SK-N-SH (cell line): ENCODE measurements at regions not wholly inside any gene's neighbourhood (a gene's known extent, or its start where the extent isn't known, plus 50 kb on each side); places are given as distances from the start of the nearest gene placed in this dataset.

Experiments used
- CTCF ChIA-PET: fragments of 300-600, 350-600 bp; formaldehyde crosslinking; extraction: SDS; loops from one replicate; lab custom pipeline; 2021; lab: Yijun Ruan, JAX
- POLR2A ChIA-PET: fragments of 350-600 bp; sonication (Branson Sonifier 250); formaldehyde crosslinking; extraction: SDS; loops from one replicate; lab custom pipeline; 2020; ENCODE audit warnings: antibody characterized with exemption, inconsistent platforms; lab: Yijun Ruan, JAX
- DNase-seq: peaks from one replicate; pipeline ENCODE4 v3.0.0; 2012
- H2AFZ ChIP-seq: fragments of 200-600 bp; sonication (generic); 2 replicates; pipeline ENCODE4 v1.8.1; 2016; ENCODE audit warnings: antibody characterized with exemption, mild to moderate bottlenecking, low read depth
- H3F3A ChIP-seq: fragments of 200-600 bp; sonication (generic); replicated peaks from 2 replicates; pipeline ENCODE3; 2016; ENCODE audit warnings: antibody characterized with exemption, mild to moderate bottlenecking; ENCODE audit not compliant: insufficient read depth
- H3K27ac ChIP-seq, 2 experiments: fragments of 200-500 bp in 1 of 2; fragments of 200-600 bp in 1 of 2; sonication (Bioruptor generic) in 1 of 2; sonication (generic), shearing (Covaris generic) in 1 of 2; 2 replicates each; pipeline versions ENCODE4 v1.5.1 to v1.6.1; 2014 to 2016; ENCODE audit warnings: low read depth in 2 of 2, inconsistent platforms in 1 of 2, low read length in 1 of 2, mild to moderate bottlenecking in 1 of 2, mixed read lengths in 1 of 2
- H3K27me3 ChIP-seq: fragments of 200-600 bp; sonication (generic), shearing (Covaris generic); 2 replicates; pipeline ENCODE4 v1.6.1; 2016; ENCODE audit warnings: mixed run types; ENCODE audit not compliant: insufficient read depth
- H3K36me3 ChIP-seq, 2 experiments: fragments of 200-500 bp in 1 of 2; fragments of 200-600 bp in 1 of 2; sonication (Bioruptor generic) in 1 of 2; sonication (generic) in 1 of 2; replicated peaks in 1 of 2; 2 replicates each; pipeline versions ENCODE3 to v1.5.1; 2014 to 2016; ENCODE audit warnings: low read length in 1 of 2, mild to moderate bottlenecking in 1 of 2; ENCODE audit not compliant: insufficient read depth in 2 of 2, control insufficient read depth in 1 of 2
- H3K4me1 ChIP-seq, 2 experiments: fragments of 200-500 bp in 1 of 2; fragments of 200-600 bp in 1 of 2; sonication (Bioruptor generic) in 1 of 2; sonication (generic), shearing (Covaris generic) in 1 of 2; 2 replicates each; pipeline versions ENCODE4 v1.5.1 to v1.6.1; 2014 to 2016; ENCODE audit warnings: low read depth in 1 of 2, low read length in 1 of 2, mixed run types in 1 of 2; ENCODE audit not compliant: insufficient read depth in 2 of 2, control insufficient read depth in 1 of 2
- H3K4me2 ChIP-seq: fragments of 200-600 bp; sonication (generic), shearing (Covaris generic); 2 replicates; pipeline ENCODE4 v1.6.1; 2017; ENCODE audit warnings: mixed run types
- H3K4me3 ChIP-seq, 2 experiments: fragments of 200-500 bp in 1 of 2; fragments of 200-600 bp in 1 of 2; sonication (Bioruptor generic) in 1 of 2; sonication (generic), shearing (Covaris generic) in 1 of 2; 2 replicates each; pipeline versions ENCODE4 v1.5.1 to v1.8.1; 2014 to 2016; ENCODE audit warnings: low read depth in 2 of 2, inconsistent platforms in 1 of 2, low read length in 1 of 2, mild to moderate bottlenecking in 1 of 2, mixed read lengths in 1 of 2, moderate library complexity in 1 of 2
- H3K79me2 ChIP-seq: fragments of 200-600 bp; sonication (generic); 2 replicates; pipeline ENCODE4 v1.8.1; 2017; ENCODE audit warnings: mild to moderate bottlenecking; ENCODE audit not compliant: insufficient read depth
- H3K9ac ChIP-seq: fragments of 200-600 bp; sonication (generic); 2 replicates; pipeline ENCODE4 v1.6.1; 2017; ENCODE audit warnings: mixed run types
- H3K9me2 ChIP-seq: fragments of 200-600 bp; sonication (generic); 2 replicates; pipeline ENCODE4 v1.6.1; 2017; ENCODE audit warnings: mixed run types
- H3K9me3 ChIP-seq: fragments of 200-600 bp; sonication (generic); 2 replicates; pipeline ENCODE4 v1.6.1; 2017; ENCODE audit warnings: mixed run types, mild to moderate bottlenecking, moderate library complexity
- H4K20me1 ChIP-seq: fragments of 200-600 bp; sonication (generic); 2 replicates; pipeline ENCODE4 v1.6.1; 2017; ENCODE audit warnings: mild to moderate bottlenecking, mixed run types; ENCODE audit not compliant: insufficient read depth
- EZH2phosphoT487 ChIP-seq: fragments of 200-600 bp; sonication (generic); IDR thresholded peaks from 2 replicates; pipeline ENCODE4 v1.6.1; 2017; ENCODE audit warnings: low read depth, mixed run types, mild to moderate bottlenecking, antibody characterized with exemption, moderate library complexity, borderline replicate concordance
- FOXJ3 ChIP-seq: sonication (generic); formaldehyde crosslinking; IDR thresholded peaks from 2 replicates; pipeline ENCODE4 v1.5.1; 2020; ENCODE audit warnings: mild to moderate bottlenecking, missing genetic modification reagents
- FOXM1 ChIP-seq: IDR thresholded peaks from 2 replicates; pipeline ENCODE4 v1.4.0; 2012; ENCODE audit warnings: low read depth, mild to moderate bottlenecking
- GATA2 ChIP-seq: sonication (generic); formaldehyde crosslinking; IDR thresholded peaks from 2 replicates; pipeline ENCODE4 v1.5.0; 2020; ENCODE audit warnings: mild to moderate bottlenecking, missing genetic modification reagents
- JUND ChIP-seq: IDR thresholded peaks from 2 replicates; pipeline ENCODE4 v1.4.0; 2012
- MEF2A ChIP-seq: IDR thresholded peaks from 2 replicates; pipeline ENCODE4 v1.4.0; 2012; ENCODE audit warnings: low read depth, borderline replicate concordance
- MXI1 ChIP-seq: IDR thresholded peaks from 2 replicates; pipeline ENCODE4 v1.6.1; 2012; ENCODE audit warnings: mild to moderate bottlenecking, low read depth, low read length, improper control_type of control experiment
- NRF1 ChIP-seq: IDR thresholded peaks from 2 replicates; pipeline ENCODE4 v1.6.1; 2012; ENCODE audit warnings: low read depth, mild to moderate bottlenecking, low read length
- RCOR1 ChIP-seq: fragments of 150-350 bp; IDR thresholded peaks from 2 replicates; pipeline ENCODE4 v1.6.1; 2017; ENCODE audit warnings: antibody characterized with exemption, low read length
- SMC3 ChIP-seq: IDR thresholded peaks from 2 replicates; pipeline ENCODE4 v1.6.1; 2012; ENCODE audit warnings: low read depth, low read length, improper control_type of control experiment
- TAF1 ChIP-seq: IDR thresholded peaks from 2 replicates; pipeline ENCODE4 v1.6.1; 2012; ENCODE audit warnings: low read depth, mild to moderate bottlenecking, low read length, moderate library complexity, borderline replicate concordance
- TEAD4 ChIP-seq: IDR thresholded peaks from 2 replicates; pipeline ENCODE4 v1.4.0; 2012; ENCODE audit warnings: mild to moderate bottlenecking, borderline replicate concordance; ENCODE audit not compliant: insufficient read depth
- WGBS: methylation state at CpG from one replicate; pipeline ENCODE4 v1.1.6; 2017; ENCODE audit warnings: low lambda C conversion rate; 5-methylcytosine and 5-hydroxymethylcytosine counted together
- TF ChIP-seq, protein P1 (sequence below): IDR thresholded peaks from 2 replicates; pipeline ENCODE4 v1.4.0; 2012; ENCODE audit warnings: low read depth, borderline replicate concordance
- TF ChIP-seq, protein P2 (sequence below): fragments of 150-350 bp; IDR thresholded peaks from 2 replicates; pipeline ENCODE4 v1.6.1; 2016; ENCODE audit warnings: mild to moderate bottlenecking, low read depth, low read length
- TF ChIP-seq, protein P3 (sequence below): fragments of 200-600 bp; sonication (generic); IDR thresholded peaks from 2 replicates; pipeline ENCODE4 v1.6.1; 2017; ENCODE audit warnings: antibody characterized with exemption, mild to moderate bottlenecking, moderate library complexity
- TF ChIP-seq, protein P4 (sequence below): IDR thresholded peaks from 2 replicates; pipeline ENCODE4; 2012

DNA sequence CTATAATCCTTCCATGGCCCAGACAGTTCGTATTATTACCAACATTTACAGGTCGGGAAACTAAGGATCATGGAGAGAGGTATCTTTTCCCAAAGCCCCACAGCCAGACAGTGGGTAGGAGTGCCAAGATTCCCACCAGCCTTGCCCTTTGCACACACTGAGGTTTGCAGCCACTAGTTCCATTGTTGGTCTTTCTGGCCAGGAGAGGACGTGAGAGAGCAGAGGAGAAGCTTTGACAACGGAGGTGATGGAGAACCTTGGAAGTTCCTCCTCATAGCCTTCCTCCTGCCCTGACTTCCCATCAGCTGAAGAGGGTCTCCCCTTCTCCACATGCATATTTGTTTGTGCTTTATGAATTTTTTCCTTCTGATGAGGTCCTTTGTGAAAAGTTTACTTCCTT, 50.5 kb upstream of the PLCL2 start:
- Histone ChIP-seq H2AFZ (no peak overlapping the region), H3K4me1 (no peaks in the 10 kb centered on the region; a peak in 1 of 4 replicates), H3F3A (no peaks in the 10 kb centered on the region), H3K9me2 (no peaks in the 10 kb centered on the region), H3K27ac (no peak overlapping the region), H3K27me3 (no peaks in the 10 kb centered on the region), H3K4me3 (no peak overlapping the region), H4K20me1 (no peaks in the 10 kb centered on the region), H3K9ac (no peak overlapping the region), H3K4me2 (no peak overlapping the region), H3K9me3 (no peaks in the 10 kb centered on the region), H3K36me3 (no peaks in the 10 kb centered on the region), H3K79me2 (no peaks in the 10 kb centered on the region)
- WGBS, result 54% methylated on average over 4 of the region's 4 CpGs
- CTCF ChIA-PET, result interaction anchor here (1.1 to 1.8 kb wide), 2 partner anchors 19 to 234 kb away, joined by 3 to 4 read pairs; no protein-coding TSS in a partner anchor
- POLR2A ChIA-PET, result no interaction called here
- no peak for TF ChIP-seq EZH2phosphoT487
- TF ChIP-seq MXI1, result no peak
- TF ChIP-seq FOXM1, result no peak
- no peak for TF ChIP-seq SMC3
- TF ChIP-seq NRF1, result no peak
- no peak for TF ChIP-seq FOXJ3 (CRISPR knock-in tag)
- no peak for TF ChIP-seq GATA2 (CRISPR knock-in tag)
- no peak for TF ChIP-seq RCOR1
- TF ChIP-seq, protein P1, sequence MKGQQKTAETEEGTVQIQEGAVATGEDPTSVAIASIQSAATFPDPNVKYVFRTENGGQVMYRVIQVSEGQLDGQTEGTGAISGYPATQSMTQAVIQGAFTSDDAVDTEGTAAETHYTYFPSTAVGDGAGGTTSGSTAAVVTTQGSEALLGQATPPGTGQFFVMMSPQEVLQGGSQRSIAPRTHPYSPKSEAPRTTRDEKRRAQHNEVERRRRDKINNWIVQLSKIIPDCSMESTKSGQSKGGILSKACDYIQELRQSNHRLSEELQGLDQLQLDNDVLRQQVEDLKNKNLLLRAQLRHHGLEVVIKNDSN, result no peak
- no peak for TF ChIP-seq TEAD4
- TF ChIP-seq, protein P2, sequence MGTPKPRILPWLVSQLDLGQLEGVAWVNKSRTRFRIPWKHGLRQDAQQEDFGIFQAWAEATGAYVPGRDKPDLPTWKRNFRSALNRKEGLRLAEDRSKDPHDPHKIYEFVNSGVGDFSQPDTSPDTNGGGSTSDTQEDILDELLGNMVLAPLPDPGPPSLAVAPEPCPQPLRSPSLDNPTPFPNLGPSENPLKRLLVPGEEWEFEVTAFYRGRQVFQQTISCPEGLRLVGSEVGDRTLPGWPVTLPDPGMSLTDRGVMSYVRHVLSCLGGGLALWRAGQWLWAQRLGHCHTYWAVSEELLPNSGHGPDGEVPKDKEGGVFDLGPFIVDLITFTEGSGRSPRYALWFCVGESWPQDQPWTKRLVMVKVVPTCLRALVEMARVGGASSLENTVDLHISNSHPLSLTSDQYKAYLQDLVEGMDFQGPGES, result no peak
- no peak for TF ChIP-seq TAF1
- TF ChIP-seq, protein P3, sequence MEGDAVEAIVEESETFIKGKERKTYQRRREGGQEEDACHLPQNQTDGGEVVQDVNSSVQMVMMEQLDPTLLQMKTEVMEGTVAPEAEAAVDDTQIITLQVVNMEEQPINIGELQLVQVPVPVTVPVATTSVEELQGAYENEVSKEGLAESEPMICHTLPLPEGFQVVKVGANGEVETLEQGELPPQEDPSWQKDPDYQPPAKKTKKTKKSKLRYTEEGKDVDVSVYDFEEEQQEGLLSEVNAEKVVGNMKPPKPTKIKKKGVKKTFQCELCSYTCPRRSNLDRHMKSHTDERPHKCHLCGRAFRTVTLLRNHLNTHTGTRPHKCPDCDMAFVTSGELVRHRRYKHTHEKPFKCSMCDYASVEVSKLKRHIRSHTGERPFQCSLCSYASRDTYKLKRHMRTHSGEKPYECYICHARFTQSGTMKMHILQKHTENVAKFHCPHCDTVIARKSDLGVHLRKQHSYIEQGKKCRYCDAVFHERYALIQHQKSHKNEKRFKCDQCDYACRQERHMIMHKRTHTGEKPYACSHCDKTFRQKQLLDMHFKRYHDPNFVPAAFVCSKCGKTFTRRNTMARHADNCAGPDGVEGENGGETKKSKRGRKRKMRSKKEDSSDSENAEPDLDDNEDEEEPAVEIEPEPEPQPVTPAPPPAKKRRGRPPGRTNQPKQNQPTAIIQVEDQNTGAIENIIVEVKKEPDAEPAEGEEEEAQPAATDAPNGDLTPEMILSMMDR, result no peak
- no peak for DNase-seq

DNA sequence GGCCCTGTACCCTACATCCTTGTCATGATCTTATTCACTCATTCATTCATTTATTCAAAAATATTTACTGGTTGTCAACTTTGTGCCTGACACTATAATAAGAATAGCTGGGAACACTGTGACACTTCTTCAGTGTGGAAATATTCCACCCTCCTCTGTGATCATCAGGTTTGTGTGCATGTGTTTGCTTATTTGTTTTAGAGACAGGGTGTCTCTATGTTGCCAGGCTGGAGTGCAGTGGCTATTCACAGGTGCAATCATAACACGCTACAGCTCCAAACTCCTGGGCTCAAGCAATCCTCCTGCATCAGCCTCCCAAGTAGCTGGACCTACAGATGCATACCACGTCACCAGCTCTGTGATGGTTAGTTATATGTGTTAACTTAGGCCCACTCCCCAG, 50.0 kb upstream of the PLCL2 start:
- H3K9ac ChIP-seq, result no peak overlapping the region
- no peak overlapping the region for H3K4me3 ChIP-seq
- H3K9me2 ChIP-seq, result no peaks in the 10 kb centered on the region
- no peaks in the 10 kb centered on the region for H3K79me2 ChIP-seq
- ChIA-PET POLR2A (no interaction called here), CTCF (interaction anchor here (1.1 to 1.8 kb wide), 2 partner anchors 18 to 235 kb away, joined by 3 to 4 read pairs; no protein-coding TSS in a partner anchor)
- no peak overlapping the region for H3K27ac ChIP-seq
- TF ChIP-seq, protein P4, sequence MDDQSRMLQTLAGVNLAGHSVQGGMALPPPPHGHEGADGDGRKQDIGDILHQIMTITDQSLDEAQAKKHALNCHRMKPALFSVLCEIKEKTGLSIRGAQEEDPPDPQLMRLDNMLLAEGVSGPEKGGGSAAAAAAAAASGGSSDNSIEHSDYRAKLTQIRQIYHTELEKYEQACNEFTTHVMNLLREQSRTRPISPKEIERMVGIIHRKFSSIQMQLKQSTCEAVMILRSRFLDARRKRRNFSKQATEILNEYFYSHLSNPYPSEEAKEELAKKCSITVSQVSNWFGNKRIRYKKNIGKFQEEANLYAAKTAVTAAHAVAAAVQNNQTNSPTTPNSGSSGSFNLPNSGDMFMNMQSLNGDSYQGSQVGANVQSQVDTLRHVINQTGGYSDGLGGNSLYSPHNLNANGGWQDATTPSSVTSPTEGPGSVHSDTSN, result no peak
- TF ChIP-seq MEF2A, result no peak
- TF ChIP-seq RCOR1, result no peak
- TF ChIP-seq JUND, result no peak
- no peaks in the 10 kb centered on the region for H3K9me3 ChIP-seq
- peaks cover 0 to under 1% of the 10 kb centered on the region in 2 experiments; a peak in 1 of 4 replicates for H3K4me1 ChIP-seq
- H3K4me2 ChIP-seq, result no peak overlapping the region
- H3K36me3 ChIP-seq, result no peaks in the 10 kb centered on the region
- H4K20me1 ChIP-seq, result no peaks in the 10 kb centered on the region
- no peak overlapping the region for H2AFZ ChIP-seq
- H3F3A ChIP-seq, result no peaks in the 10 kb centered on the region
- 55% methylated on average over 2 of the region's 2 CpGs for WGBS
- no peaks in the 10 kb centered on the region for H3K27me3 ChIP-seq
- no peak for DNase-seq
